GM21390 (cell line): ENCODE measurements at regions not wholly inside any gene's neighbourhood (a gene's known extent, or its start where the extent isn't known, plus 50 kb on each side); places are given as distances from the start of the nearest gene placed in this dataset.

Experiments used
- ATAC-seq: cut with Tn5 transposase; IDR thresholded peaks from one replicate; pipeline ENCODE4 v1.9.1; 2021; ENCODE audit not compliant: unreplicated experiment

DNA sequence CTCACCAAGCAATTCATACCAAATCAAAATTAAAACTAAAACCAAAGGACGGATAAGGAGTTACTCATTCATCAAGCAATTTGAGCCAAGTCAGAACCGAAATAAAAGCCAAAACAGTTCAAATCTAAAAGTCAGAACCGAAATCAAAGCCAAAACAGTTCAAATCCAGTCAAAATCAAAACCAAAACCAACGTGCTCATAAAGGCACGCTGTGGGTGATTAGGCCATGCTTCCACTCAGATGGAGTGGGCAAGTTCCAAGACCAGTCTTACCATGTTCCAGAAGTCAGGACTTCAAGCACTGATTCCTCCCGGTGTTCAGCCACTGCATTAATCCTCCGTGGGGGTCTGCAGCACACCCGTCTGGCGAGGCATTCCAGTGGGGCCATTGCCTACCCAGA lies 409.3 kb downstream of the TGFB2 start:
- no peak for ATAC-seq

DNA sequence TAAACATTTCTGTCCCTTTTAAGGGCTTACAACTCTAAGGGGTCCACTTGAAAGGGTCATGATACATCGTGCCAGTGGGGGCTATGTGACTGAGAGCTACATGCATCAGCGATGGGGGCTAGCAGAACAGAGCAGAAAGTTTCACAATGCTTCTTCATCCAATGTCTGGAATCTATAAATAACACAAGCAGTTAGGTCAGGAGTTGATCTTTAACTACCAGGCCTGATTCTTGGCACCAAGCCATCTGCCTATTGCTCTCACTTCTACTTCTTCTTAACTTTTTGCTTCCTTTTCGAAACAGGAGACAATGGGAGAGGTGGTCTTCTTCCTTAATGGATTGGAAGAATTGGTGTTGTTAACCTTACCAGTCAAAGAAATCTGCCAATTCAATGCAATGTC lies 410.0 kb downstream of the TGFB2 start:
- ATAC-seq, result no peak

GRCh38 chr1:218759795-218760194 lies 413.9 kb upstream of the LYPLAL1 start:
- no peak for ATAC-seq

DNA sequence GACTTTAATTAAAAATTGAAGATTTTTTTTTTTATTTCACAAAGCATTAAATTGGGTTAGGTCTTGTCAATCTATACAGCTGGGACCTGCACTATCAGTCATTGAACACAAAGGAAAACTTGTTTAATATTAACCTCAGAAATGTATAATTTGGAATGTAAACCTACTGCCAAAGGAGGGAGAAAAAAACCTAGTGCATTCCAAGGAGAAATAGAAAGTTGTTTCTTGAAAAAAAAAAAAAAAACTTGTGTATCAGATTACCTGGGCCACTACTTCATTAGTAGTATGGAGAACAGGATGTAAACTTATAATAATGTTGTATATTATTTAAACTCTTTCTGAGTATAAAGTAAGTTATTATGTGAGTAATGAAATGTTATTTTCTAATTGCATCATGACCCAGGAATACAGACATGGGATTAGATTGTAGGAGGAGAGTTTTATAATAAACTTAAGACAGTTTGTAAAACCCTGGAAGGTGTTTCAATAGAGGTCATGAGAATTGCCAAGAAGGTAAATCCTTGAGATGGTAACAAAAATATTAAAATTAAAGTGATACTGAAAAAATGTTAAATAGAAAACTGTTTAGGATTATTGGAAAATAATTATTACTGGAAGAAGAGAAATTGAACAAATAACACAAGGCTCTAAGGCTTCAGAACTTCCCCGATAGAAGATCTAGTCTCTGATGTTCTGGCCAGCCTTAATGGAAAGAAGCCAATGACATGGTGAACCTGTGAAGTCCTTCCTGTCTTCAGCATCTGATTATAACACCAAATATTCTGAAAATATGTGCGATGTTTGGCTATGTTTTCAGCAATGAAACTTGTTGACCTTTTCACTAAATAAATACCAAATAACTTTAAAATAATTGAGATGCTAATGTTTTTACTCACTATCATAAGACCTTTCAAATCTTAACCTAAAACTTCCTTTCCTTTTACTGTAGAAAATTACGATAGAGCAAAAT lies 412.8 kb upstream of the LYPLAL1 start:
- no peak for ATAC-seq

GRCh38 chr1:218763538-218763937 lies 410.1 kb upstream of the LYPLAL1 start:
- no peak for ATAC-seq

- ATAC-seq, result no peak
Measured at GRCh38 chr1:218765753-218766152, 407.9 kb upstream of the LYPLAL1 start.

DNA sequence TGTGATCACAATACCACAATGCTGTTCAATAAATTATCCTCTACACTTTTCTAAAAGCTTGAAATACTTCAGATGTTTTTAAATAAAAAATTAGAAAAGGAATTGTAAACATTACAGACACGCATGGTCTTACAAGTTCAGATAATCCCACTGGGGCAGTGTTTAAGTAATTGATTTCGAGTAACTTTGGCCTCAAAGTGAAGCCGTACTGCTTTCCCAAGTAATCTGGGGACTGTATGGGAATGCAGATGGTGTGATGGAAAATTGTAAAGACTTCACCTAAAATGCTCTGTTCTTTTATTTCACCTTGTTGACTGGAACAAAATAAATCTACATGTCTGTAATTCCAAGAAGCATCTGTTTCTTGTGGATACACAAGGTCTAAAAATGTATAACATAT lies 401.7 kb upstream of the LYPLAL1 start:
- ATAC-seq, result no peak

DNA sequence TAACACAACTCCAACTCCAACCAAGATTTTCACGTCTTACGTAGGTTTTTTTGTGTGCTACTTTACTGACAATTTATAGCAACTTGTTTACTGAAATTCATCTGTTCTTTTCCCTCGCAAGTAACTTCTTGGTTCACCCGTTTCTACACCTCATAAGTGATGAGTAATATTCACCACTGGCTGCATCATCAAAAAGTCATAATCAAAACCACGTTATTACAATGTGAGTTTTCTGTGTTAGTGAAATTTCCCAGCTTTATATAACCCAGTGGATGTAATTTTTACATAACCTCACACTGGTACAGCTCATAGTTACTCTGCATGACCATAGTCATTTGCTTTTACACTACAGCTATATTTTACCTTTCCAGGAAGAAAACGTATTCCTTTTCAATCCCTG lies 401.1 kb upstream of the LYPLAL1 start:
- ATAC-seq, result no peak

GRCh38 chr1:218775501-218776021 lies 398.1 kb upstream of the LYPLAL1 start:
- ATAC-seq, result no peak

GRCh38 chr1:218778257-218779126 lies 395.2 kb upstream of the LYPLAL1 start:
- no peak for ATAC-seq

- ATAC-seq, result no peak
Measured at GRCh38 chr1:218779341-218780100, 394.2 kb upstream of the LYPLAL1 start.

GRCh38 chr1:218783131-218783530 lies 390.5 kb upstream of the LYPLAL1 start:
- no peak for ATAC-seq

GRCh38 chr1:218783916-218784315 lies 389.8 kb upstream of the LYPLAL1 start:
- ATAC-seq, result no peak

GRCh38 chr1:218785928-218786327 lies 387.8 kb upstream of the LYPLAL1 start:
- ATAC-seq, result no peak

DNA sequence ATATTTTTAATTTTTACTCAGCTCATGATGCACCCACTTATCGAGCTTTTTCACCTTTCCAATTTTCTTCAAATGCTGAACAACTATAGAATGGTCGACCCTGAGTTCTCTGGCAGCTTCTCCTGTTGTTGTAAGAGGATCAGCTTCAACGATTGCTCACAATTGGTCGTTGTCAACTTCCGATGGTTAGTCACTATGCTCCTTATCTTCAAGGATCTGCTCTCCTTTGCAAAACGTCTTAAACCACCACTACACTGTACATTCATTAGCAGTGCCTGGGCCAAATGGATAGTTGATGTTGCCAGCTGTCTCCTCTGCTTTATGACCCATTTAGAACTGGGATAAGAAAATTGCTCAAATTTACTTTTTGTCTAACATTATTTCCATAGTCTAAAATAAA lies 385.9 kb upstream of the LYPLAL1 start:
- ATAC-seq, result no peak

DNA sequence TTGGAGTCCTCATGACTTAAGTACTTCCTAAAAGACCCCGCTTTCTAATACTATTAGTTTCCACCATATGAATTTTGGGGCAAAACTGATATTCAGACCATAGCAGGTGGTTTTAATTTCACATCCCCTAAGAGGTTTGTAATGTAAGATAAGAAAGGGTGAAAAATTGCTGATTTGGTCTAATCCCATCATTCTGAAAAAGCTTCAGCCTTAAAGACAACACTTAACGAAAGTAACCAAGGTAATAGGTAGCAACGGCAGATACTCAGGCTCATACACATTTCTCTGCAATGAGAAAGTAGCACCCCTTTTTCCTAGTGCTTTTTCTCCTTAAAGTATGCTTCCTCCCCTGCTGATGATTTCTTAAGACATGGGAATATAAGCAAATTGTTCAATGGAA lies 376.9 kb upstream of the LYPLAL1 start:
- ATAC-seq, result no peak

GRCh38 chr1:218802799-218803198 lies 370.9 kb upstream of the LYPLAL1 start:
- no peak for ATAC-seq

GRCh38 chr1:218803351-218803997 lies 370.2 kb upstream of the LYPLAL1 start:
- ATAC-seq, result no peak

DNA sequence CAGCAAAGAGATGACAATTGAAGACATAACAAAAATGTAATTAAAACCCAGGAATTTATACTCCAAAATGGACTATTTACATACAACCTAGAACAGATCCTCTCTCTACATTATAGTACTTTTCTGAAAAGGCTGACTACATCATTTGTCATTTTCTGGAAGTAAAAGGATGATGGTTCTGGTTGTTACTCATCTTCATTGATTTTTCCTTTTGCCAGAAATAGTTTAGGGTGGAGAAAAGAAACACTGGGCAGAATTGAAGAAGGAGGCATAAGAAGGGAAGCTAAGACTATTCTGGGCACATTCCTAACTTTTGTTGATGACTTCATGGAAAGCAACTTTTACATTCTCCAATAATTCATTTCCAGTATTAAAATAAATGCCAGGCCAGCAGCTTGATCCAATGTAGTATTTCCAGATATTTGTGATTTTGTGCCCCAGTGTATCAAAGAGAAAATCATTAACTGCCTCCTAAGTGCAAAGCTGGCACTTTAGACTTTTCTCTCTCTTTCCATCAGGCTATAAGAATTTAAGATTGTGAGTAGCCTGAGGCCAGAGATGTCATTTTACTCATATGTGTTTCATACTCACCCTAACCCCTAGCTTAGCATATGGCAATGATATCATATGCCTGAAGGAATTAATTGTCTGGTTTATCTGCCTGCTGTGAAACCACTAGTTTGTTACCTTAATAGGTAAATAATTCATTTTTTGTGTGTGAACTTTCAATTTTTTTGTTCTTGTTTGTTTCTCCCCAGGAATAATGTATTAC lies 369.5 kb upstream of the LYPLAL1 start:
- ATAC-seq, result no peak

DNA sequence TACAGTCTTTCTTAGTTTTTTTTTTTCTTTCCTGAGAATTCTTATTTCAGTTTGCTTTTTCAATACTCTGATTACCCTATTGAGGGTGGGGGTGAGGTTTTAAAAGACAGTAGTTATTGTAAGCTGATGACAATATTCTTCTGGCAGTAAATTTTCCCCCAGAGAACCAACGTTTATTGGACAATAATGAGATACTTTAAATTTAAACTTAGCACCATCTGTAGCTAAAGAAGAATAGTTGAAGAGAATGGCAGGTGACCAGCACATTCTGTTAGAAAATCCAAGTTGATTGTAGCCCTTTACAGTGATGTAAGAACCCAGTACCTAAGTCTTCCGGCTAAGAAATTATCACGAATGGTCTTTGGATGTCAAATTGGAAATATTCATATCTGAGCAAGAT lies 364.6 kb upstream of the LYPLAL1 start:
- ATAC-seq, result no peak
